Prostate gland (tissue), 2 donors: ENCODE measurements at regions not wholly inside any gene's neighbourhood (a gene's known extent, or its start where the extent isn't known, plus 50 kb on each side); places are given as distances from the start of the nearest gene placed in this dataset.

Source experiments
- POLR2A ChIP-seq: fragments of 450-650 bp; IDR thresholded peaks from one replicate; pipeline ENCODE4 v1.6.1; 2016; ENCODE audit warnings: antibody characterized with exemption, mild to moderate bottlenecking
- POLR2AphosphoS5 ChIP-seq: sonication (generic); formaldehyde crosslinking; IDR thresholded peaks from one replicate; pipeline ENCODE4 v1.6.1; 2017; ENCODE audit warnings: antibody characterized with exemption
- TF ChIP-seq, protein P1 (sequence below), 4 experiments: fragments of 200-600 bp in 2 of 4; fragments of 450-650 bp in 2 of 4; sonication (generic) in 2 of 4; IDR thresholded peaks; 1 replicate in 3 of 4; 2 replicates in 1 of 4; pipeline ENCODE4 v1.5.1; 2016 to 2019; ENCODE audit warnings: antibody characterized with exemption in 4 of 4, mild to moderate bottlenecking in 2 of 4, moderate library complexity in 2 of 4

GRCh38 chr2:45145073-45145899, 136.0 kb upstream of the SIX2 start:
- TF ChIP-seq, protein P1, sequence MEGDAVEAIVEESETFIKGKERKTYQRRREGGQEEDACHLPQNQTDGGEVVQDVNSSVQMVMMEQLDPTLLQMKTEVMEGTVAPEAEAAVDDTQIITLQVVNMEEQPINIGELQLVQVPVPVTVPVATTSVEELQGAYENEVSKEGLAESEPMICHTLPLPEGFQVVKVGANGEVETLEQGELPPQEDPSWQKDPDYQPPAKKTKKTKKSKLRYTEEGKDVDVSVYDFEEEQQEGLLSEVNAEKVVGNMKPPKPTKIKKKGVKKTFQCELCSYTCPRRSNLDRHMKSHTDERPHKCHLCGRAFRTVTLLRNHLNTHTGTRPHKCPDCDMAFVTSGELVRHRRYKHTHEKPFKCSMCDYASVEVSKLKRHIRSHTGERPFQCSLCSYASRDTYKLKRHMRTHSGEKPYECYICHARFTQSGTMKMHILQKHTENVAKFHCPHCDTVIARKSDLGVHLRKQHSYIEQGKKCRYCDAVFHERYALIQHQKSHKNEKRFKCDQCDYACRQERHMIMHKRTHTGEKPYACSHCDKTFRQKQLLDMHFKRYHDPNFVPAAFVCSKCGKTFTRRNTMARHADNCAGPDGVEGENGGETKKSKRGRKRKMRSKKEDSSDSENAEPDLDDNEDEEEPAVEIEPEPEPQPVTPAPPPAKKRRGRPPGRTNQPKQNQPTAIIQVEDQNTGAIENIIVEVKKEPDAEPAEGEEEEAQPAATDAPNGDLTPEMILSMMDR (IDR thresholded peaks at IDR 0.05): no peak
- TF ChIP-seq POLR2AphosphoS5 (no peak), POLR2A (no peak)
